ELR (cell line): ENCODE measurements at regions not wholly inside any gene's neighbourhood (a gene's known extent, or its start where the extent isn't known, plus 50 kb on each side); places are given as distances from the start of the nearest gene placed in this dataset.
"Not testable (repeated sequence)": the region's sequence is repeated elsewhere in the genome, so short reads cannot be mapped to it uniquely, and the experiment has no call there.

Experiments used
- DNase-seq: peaks from one replicate; pipeline ENCODE4 v3.0.0-alpha.2; 2015; ENCODE audit warnings: low read depth

GRCh38 chr13:42398533-42398932 is 126.6 kb downstream of the AKAP11 start:
- no peak for DNase-seq

- DNase-seq = no peak
Measured at GRCh38 chr13:42400188-42400833, 128.4 kb downstream of the AKAP11 start.

- no peak for DNase-seq
Measured at GRCh38 chr13:42401376-42401775, 129.4 kb downstream of the AKAP11 start.

GRCh38 chr13:42405665-42406390 is 133.9 kb downstream of the AKAP11 start:
- DNase-seq = peak; percentile 76

- DNase-seq = no peak
Measured at GRCh38 chr13:42409075-42409474, 137.1 kb downstream of the AKAP11 start.

GRCh38 chr13:42409551-42409950 is 137.6 kb downstream of the AKAP11 start:
- DNase-seq = no peak

- no peak for DNase-seq
Measured at GRCh38 chr13:42412812-42413483, 141.0 kb downstream of the AKAP11 start.

GRCh38 chr13:42413484-42413815 is 141.5 kb downstream of the AKAP11 start:
- no peak for DNase-seq

GRCh38 chr13:42417626-42418025 is 145.7 kb downstream of the AKAP11 start:
- no peak for DNase-seq

- no peak for DNase-seq
Measured at GRCh38 chr13:42418184-42418583, 146.2 kb downstream of the AKAP11 start.

- DNase-seq = no peak
Measured at GRCh38 chr13:42420304-42420703, 148.4 kb downstream of the AKAP11 start.

- DNase-seq = no peak
Measured at GRCh38 chr13:42422681-42423080, 150.7 kb downstream of the AKAP11 start.

GRCh38 chr13:42424182-42424581 is 149.8 kb upstream of the TNFSF11 start:
- DNase-seq = no peak

- no peak for DNase-seq
Measured at GRCh38 chr13:42445354-42445753, 128.6 kb upstream of the TNFSF11 start.

- not testable (repeated sequence) for DNase-seq
Measured at GRCh38 chr13:42446597-42446996, 127.4 kb upstream of the TNFSF11 start.

GRCh38 chr13:42453091-42453645 is 120.8 kb upstream of the TNFSF11 start:
- DNase-seq = no peak

GRCh38 chr13:42454749-42455148 is 119.2 kb upstream of the TNFSF11 start:
- no peak for DNase-seq

- DNase-seq = no peak
Measured at GRCh38 chr13:42458193-42458592, 115.8 kb upstream of the TNFSF11 start.

- no peak for DNase-seq
Measured at GRCh38 chr13:42466123-42466522, 107.8 kb upstream of the TNFSF11 start.

- DNase-seq = no peak
Measured at GRCh38 chr13:42466609-42467008, 107.3 kb upstream of the TNFSF11 start.

- no peak for DNase-seq
Measured at GRCh38 chr13:42474954-42475353, 99.0 kb upstream of the TNFSF11 start.

GRCh38 chr13:42477596-42478190 is 96.3 kb upstream of the TNFSF11 start:
- no peak for DNase-seq
